Activated T-helper 2 cell treated with anti-CD3 and anti-CD28 coated beads, Interferon-gamma antibody, Interleukin-2, Interleukin-4, amounts not matched to agents 10 μg/mL and 5 μg/mL and 100 μg/mL, durations not matched to agents 14 hours and 24 hours and 36 hours (primary cell): ENCODE measurements at regions not wholly inside any gene's neighbourhood (a gene's known extent, or its start where the extent isn't known, plus 50 kb on each side); places are given as distances from the start of the nearest gene placed in this dataset.

Experiments used
- DNase-seq: peaks from one replicate; pipeline ENCODE4 v3.0.0; 2021; ENCODE audit warnings: low spot score
- H3K27ac Mint-ChIP-seq: one replicate; pipeline ENCODE4 v1.8.0; 2021; ENCODE audit warnings: mixed read lengths
- H3K27me3 Mint-ChIP-seq: one replicate; pipeline ENCODE4 v1.8.0; 2021; ENCODE audit warnings: low read depth, mixed read lengths
- H3K36me3 Mint-ChIP-seq: one replicate; pipeline ENCODE4 v1.8.0; 2021; ENCODE audit warnings: low read depth, mixed read lengths
- H3K4me1 Mint-ChIP-seq: one replicate; pipeline ENCODE4 v1.8.0; 2021; ENCODE audit warnings: low read depth, mixed read lengths
- H3K4me3 Mint-ChIP-seq: one replicate; pipeline ENCODE4 v1.8.0; 2021; ENCODE audit warnings: low read depth, mild to moderate bottlenecking, moderate library complexity, mixed read lengths
- H3K9me3 Mint-ChIP-seq: one replicate; pipeline ENCODE4 v1.8.0; 2021; ENCODE audit warnings: mixed read lengths
- intact Hi-C: fragments of 100-400 bp; cut with micrococcal nuclease; formaldehyde crosslinking; loops from one replicate; pipeline ENCODE4 v1.15.1; 2023

DNA sequence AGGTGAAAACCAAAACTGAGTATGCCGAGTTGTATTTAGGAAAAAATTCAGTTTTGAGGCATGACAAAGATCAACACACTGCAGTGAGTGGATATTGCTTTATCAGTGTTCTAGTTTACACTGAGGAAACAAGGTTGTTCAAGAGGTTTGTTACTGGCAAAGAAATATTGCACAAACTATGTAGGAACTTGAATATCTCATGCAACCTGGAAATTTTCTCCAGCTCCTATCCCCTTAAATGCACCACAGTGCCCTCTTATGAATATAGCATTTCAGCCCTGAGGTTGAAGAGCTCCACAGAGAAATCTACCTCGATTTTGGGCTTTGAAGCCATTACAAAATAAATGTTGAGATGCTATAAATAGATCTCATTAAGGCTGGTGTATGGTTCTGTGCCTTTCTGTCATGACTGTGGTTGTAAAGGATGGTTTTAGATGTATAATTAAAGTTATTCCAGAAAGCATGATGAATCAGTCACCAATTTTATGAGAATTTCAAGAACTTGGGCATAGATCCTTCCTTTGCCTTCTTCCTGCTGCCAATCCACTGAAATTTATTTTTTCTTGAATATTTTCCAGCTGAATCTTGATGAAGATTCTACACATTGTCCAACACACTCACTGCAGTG lies 159.3 kb downstream of the SPATA31D1 start:
- no peak for DNase-seq
- Mint-ChIP-seq H3K4me3 (no peak overlapping the region), H3K9me3 (peaks cover 12% of the 10 kb centered on the region), H3K27me3 (no peaks in the 10 kb centered on the region), H3K4me1 (no peaks in the 10 kb centered on the region), H3K36me3 (no peaks in the 10 kb centered on the region), H3K27ac (no peak overlapping the region)
- intact Hi-C loops: no loop called here

DNA sequence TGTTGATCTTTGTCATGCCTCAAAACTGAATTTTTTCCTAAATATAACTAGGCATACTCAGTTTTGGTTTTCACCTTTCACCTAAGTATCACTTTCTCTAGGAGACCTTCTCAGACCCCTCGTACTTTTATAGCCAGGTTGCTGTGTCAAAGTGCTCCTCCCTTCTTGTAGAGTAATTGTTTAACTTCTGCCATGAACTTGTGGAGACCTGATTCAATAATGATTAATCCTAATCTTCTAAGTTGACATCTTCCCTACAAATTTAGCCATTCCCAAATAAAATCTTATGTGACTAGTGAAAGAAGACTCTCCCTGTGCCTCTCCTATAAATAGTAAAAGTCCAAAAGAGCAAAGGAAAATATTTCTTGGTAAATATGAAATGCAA lies 159.8 kb downstream of the SPATA31D1 start:
- Mint-ChIP-seq H3K4me1 (no peaks in the 10 kb centered on the region), H3K9me3 (peaks cover 12% of the 10 kb centered on the region), H3K4me3 (no peak overlapping the region), H3K27ac (no peak overlapping the region), H3K36me3 (no peaks in the 10 kb centered on the region), H3K27me3 (no peaks in the 10 kb centered on the region)
- intact Hi-C loops: no loop called here
- no peak for DNase-seq

DNA sequence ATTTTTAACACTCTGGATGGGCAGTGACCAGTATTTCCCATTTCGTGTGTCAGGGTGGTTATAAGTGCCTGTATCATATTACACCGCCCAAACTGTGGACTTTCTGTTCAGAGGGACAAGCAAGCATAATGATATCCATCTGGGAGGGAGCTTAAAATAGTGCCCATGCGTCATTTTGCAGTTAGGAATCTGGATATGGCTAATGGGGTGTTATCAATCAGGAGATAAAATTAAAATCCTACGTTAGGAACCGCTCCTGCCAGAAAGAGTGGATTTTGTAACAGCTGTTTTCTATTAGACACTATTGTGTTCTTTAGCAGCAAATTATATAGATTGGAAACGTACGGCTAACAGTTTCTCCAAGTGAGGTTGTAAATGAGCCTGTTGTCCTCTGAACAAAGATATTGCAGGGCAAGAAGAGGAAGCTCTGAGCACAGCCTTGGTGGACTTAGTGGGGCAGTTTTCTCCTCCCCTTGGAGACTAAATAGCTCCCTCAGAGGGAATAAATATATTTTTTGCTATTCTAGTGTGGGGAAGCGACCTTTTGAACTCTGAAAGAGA lies 160.4 kb downstream of the SPATA31D1 start:
- DNase-seq: no peak
- H3K4me3 Mint-ChIP-seq: no peak overlapping the region
- no peak overlapping the region for H3K27ac Mint-ChIP-seq
- H3K27me3 Mint-ChIP-seq: no peaks in the 10 kb centered on the region
- intact Hi-C loops: no loop called here
- H3K4me1 Mint-ChIP-seq: no peaks in the 10 kb centered on the region
- peaks cover 12% of the 10 kb centered on the region for H3K9me3 Mint-ChIP-seq
- no peaks in the 10 kb centered on the region for H3K36me3 Mint-ChIP-seq

DNA sequence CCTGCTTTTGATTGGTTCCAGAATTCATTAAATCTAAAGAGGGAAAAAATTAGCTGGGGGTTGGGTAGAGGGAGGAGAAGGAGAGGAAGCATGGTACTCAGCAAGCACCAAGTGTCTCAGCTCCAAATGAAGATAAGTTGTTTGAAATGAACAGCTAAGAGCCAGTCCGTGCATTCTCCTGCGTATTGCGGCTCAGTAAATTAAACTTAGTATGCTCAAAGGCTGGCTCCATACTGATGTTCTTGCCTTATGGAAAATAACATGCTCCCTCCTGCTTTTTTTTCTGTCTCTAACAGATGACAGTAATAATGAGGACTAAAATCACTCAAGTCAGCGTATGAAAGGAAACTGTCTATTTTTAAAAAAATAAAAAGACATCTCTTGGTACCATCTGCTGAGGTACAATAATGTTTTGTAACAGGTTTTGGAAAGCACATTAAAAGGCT lies 161.0 kb downstream of the SPATA31D1 start:
- intact Hi-C loops: no loop called here
- no peaks in the 10 kb centered on the region for H3K4me1 Mint-ChIP-seq
- no peak for DNase-seq
- H3K27me3 Mint-ChIP-seq: no peaks in the 10 kb centered on the region
- H3K4me3 Mint-ChIP-seq: no peak overlapping the region
- H3K27ac Mint-ChIP-seq: no peak overlapping the region
- H3K36me3 Mint-ChIP-seq: no peaks in the 10 kb centered on the region
- peaks cover 11% of the 10 kb centered on the region for H3K9me3 Mint-ChIP-seq

DNA sequence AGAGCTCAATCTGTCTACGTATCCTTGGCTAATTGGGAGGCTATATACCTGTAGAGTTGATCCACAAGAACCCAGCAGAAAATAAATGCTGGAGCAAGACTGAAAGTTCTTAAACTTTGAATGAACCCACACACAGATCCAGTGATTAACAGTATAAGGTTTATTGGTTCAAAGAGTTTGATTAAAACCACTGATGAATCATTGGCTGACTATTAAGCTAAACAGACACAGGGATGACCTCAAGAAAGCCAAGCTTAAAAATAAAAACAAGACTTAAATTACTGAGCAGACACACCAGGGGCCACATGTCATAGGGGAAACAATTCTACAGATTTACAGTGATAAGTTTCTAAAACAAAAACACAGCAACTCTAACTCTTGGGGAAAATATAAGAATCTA lies 163.6 kb downstream of the SPATA31D1 start:
- H3K27me3 Mint-ChIP-seq: no peaks in the 10 kb centered on the region
- H3K4me1 Mint-ChIP-seq: no peaks in the 10 kb centered on the region
- intact Hi-C loops: no loop called here

DNA sequence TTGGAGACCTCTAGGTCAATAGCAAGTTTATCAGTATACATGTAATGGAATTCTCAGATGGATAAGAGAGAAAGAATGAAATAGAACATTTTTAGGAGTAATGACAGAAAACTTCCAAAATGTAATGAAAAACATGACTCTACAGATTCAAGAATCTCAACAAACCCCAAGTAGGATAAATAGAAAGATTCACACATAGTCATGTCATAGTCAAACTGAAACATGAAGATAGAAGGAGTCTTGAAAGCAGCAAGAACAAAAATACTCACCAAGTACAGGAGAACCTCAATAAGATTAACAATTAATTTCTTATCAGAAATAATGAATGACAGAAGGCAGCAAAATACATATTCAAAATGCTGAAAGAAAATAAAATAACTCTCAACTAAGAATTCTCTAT lies 164.5 kb downstream of the SPATA31D1 start:
- H3K27me3 Mint-ChIP-seq: no peaks in the 10 kb centered on the region
- H3K27ac Mint-ChIP-seq: no peak overlapping the region
- intact Hi-C loops: no loop called here
- peaks cover 6% of the 10 kb centered on the region for H3K9me3 Mint-ChIP-seq
- H3K36me3 Mint-ChIP-seq: no peaks in the 10 kb centered on the region
- no peaks in the 10 kb centered on the region for H3K4me1 Mint-ChIP-seq
- no peak overlapping the region for H3K4me3 Mint-ChIP-seq
- no peak for DNase-seq

More for the DNA sequence above, 163.6 kb downstream of the SPATA31D1 start:
- no peak overlapping the region for H3K27ac Mint-ChIP-seq
- H3K36me3 Mint-ChIP-seq: no peaks in the 10 kb centered on the region
- H3K9me3 Mint-ChIP-seq: peaks cover 2% of the 10 kb centered on the region
- no peak overlapping the region for H3K4me3 Mint-ChIP-seq
- DNase-seq: no peak

DNA sequence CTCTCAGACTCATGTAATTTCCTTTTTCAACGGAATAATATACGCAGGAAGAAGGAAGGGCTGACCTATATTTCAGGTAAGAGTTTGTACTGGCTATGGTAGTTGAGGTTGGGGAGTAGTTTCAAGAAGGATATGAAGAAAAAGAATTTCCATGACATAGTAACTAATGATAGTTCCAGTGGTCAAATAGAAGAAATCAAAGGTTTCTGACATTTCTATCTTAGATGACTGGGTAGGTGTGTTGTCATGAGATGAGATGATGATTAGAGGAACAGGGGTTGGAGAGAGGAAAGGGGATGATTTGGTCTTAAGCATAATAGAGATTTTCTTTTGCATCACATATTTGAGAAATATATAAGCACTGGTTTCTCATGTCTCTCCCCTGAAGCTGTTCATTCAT lies 166.0 kb downstream of the SPATA31D1 start:
- peaks cover 6% of the 10 kb centered on the region for H3K9me3 Mint-ChIP-seq
- H3K27me3 Mint-ChIP-seq: no peaks in the 10 kb centered on the region
- H3K4me1 Mint-ChIP-seq: no peaks in the 10 kb centered on the region
- no peak overlapping the region for H3K4me3 Mint-ChIP-seq
- DNase-seq: no peak
- no peak overlapping the region for H3K27ac Mint-ChIP-seq
- no peaks in the 10 kb centered on the region for H3K36me3 Mint-ChIP-seq
- intact Hi-C loops: no loop called here

DNA sequence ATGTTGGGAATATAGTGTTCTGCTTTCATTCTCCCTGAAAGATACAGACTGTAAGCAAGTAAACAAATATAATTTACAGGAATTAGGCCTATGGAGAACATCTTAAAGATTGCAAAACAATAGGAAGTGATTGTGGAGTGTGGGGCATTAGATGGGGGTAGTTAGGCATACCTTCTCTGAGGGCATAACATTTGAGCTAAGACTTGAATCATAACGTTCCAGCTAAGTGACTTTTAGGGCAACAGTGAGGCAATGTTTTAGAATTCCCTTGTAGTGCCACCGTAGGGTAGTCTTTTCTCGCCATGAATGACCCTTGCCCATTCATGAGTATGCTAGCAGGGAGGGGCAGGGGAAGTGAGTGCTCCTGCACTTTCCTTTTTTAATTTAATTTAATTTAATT lies 173.3 kb downstream of the SPATA31D1 start:
- Mint-ChIP-seq H3K4me1 (no peaks in the 10 kb centered on the region), H3K27ac (no peak overlapping the region), H3K4me3 (no peak overlapping the region), H3K9me3 (peaks cover 12% of the 10 kb centered on the region), H3K27me3 (no peaks in the 10 kb centered on the region), H3K36me3 (no peaks in the 10 kb centered on the region)
- DNase-seq: no peak
- intact Hi-C loops: no loop called here

DNA sequence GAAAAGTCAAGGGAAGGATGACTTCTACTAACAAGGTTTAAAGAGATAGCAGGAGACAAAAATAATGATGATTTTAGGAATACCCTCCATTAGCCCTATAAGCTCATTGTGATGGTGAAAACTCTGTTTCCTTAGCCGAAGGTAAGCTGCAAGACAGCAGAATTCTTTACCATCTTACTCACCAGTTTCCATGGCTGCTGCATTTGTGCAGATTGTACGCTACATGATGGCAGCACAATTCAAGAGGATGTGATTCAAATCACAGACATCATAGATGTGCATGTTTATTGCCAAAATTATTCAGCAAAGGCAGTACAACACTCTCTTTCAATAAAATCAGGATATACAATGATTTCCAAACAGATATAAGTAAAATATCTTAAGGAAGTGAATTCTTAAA lies 175.6 kb downstream of the SPATA31D1 start:
- no peaks in the 10 kb centered on the region for H3K27me3 Mint-ChIP-seq
- intact Hi-C loops: no loop called here

DNA sequence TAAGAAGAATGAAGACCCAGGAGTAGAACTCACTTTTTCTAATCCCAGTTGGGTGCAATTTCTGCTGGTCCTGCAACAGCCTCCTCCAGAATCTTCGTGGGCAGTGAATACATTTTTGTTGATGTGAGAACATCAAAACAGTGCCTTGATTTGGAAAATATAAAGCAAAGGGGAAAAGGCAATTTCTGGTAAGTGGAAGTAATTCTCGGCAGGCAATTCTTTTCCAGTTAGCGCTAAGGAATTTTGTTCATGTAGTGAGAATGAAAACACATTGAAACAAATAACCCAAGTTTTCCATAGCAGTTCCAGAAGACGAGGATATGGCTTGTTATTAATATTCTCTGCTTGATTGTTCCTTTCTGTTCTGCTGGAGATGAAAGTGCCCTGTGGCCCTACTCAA lies 178.7 kb downstream of the SPATA31D1 start:
- Mint-ChIP-seq H3K9me3 (peaks cover 18% of the 10 kb centered on the region), H3K4me3 (no peak overlapping the region), H3K36me3 (no peaks in the 10 kb centered on the region), H3K27ac (no peak overlapping the region), H3K27me3 (no peaks in the 10 kb centered on the region), H3K4me1 (no peaks in the 10 kb centered on the region)
- intact Hi-C loops: no loop called here
- DNase-seq: no peak

More for the DNA sequence above, 175.6 kb downstream of the SPATA31D1 start:
- no peak for DNase-seq
- H3K4me3 Mint-ChIP-seq: no peak overlapping the region
- no peak overlapping the region for H3K27ac Mint-ChIP-seq
- peaks cover 18% of the 10 kb centered on the region for H3K9me3 Mint-ChIP-seq
- H3K4me1 Mint-ChIP-seq: no peaks in the 10 kb centered on the region
- no peaks in the 10 kb centered on the region for H3K36me3 Mint-ChIP-seq

DNA sequence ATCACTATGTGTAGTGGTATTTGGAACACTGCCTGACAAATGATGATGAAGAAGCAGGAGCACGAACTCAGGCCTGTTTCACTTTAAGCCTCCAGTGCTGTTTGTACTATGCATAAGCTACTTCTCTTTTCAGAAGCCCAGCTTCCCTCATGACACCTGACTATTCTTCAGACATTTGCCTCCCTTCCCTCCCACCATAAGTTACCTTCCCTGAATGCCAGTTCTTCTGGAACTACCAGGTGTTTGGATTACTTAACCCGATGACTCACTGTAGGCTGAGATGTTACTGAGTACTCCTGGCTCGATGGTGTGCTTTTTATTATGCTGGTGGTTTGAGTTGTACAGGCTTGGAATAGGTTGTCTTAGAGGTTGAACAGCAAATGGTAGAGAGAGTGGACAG lies 180.0 kb downstream of the SPATA31D1 start:
- H3K27me3 Mint-ChIP-seq: no peaks in the 10 kb centered on the region
- peaks cover 18% of the 10 kb centered on the region for H3K9me3 Mint-ChIP-seq
- H3K27ac Mint-ChIP-seq: no peak overlapping the region
- no peaks in the 10 kb centered on the region for H3K36me3 Mint-ChIP-seq
- H3K4me3 Mint-ChIP-seq: no peak overlapping the region
- H3K4me1 Mint-ChIP-seq: no peaks in the 10 kb centered on the region
- no peak for DNase-seq
- intact Hi-C loops: no loop called here

DNA sequence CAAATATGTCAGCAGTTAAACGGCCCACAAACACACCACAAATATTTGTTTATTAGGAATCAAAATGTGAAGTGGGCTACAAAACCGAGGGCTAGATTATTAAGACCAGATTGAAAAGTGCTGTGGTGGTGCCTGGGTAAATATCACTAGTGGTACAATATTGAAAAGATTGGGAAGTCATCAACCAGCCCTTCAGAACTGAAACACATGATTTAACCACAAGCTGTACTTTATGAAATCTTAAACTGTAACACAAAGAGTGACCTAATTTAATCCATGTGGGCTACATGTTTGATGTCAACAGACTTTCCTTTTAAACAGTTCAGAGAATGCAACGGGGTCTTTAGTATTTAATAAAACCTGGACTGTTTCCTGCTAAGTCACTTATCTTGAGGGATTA lies 182.3 kb downstream of the SPATA31D1 start:
- no peak overlapping the region for H3K4me3 Mint-ChIP-seq
- DNase-seq: no peak
- intact Hi-C loops: no loop called here
- peaks cover 18% of the 10 kb centered on the region for H3K9me3 Mint-ChIP-seq
- no peaks in the 10 kb centered on the region for H3K27me3 Mint-ChIP-seq
- H3K27ac Mint-ChIP-seq: no peak overlapping the region
- H3K4me1 Mint-ChIP-seq: no peaks in the 10 kb centered on the region
- H3K36me3 Mint-ChIP-seq: no peaks in the 10 kb centered on the region

DNA sequence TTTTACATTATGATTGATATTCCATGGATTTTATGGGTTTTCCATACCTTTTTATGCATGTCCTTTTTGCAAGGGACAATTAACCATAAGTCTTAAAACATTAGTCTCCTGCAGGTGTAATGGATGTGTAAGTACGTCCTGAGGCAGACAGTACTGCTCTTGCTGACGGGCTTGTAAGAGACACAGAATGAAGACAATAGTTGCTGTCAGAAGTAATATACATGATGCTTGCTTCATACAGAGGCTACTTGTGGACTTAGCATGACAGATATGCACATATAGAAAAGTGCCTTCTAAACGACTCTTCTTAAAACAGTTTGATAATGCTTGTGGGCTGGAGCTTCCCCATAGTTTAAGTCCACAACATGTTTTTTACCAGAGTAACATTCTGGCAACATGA lies 182.7 kb downstream of the SPATA31D1 start:
- Mint-ChIP-seq H3K4me1 (no peaks in the 10 kb centered on the region), H3K27me3 (no peaks in the 10 kb centered on the region), H3K27ac (no peak overlapping the region), H3K4me3 (no peak overlapping the region), H3K9me3 (peaks cover 16% of the 10 kb centered on the region), H3K36me3 (no peaks in the 10 kb centered on the region)
- DNase-seq: no peak
- intact Hi-C loops: no loop called here

DNA sequence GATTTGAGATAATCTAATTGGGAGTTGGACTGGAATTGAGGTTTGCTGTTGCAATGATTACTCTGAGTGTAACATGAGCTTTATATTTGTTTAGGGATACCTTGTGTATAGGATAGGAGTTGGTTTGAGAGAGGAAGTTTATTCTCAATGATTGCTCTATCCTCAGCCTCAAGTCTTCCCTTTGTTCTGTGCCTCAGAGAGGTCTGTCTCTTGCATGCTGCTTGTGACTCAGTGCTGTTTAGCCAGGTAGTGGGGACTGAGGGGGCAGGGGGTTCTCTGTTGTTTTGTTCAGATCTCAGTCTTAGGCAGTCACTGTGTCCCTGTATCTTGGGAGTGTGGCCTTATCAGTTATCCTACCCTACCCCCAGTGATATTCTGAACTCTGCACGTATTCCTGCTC lies 192.1 kb downstream of the SPATA31D1 start:
- Mint-ChIP-seq H3K36me3 (no peaks in the 10 kb centered on the region), H3K27me3 (no peaks in the 10 kb centered on the region), H3K4me3 (no peak overlapping the region), H3K27ac (no peak overlapping the region), H3K9me3 (peaks cover 15% of the 10 kb centered on the region), H3K4me1 (no peaks in the 10 kb centered on the region)
- DNase-seq: no peak
- intact Hi-C loops: no loop called here
